ENCODE measurements at regions not wholly inside any gene's neighbourhood (a gene's known extent, or its start where the extent isn't known, plus 50 kb on each side); places are given as distances from the start of the nearest gene placed in this dataset.
"Not testable (repeated sequence)": the region's sequence is repeated elsewhere in the genome, so short reads cannot be mapped to it uniquely, and the experiment has no call there.

DNA sequence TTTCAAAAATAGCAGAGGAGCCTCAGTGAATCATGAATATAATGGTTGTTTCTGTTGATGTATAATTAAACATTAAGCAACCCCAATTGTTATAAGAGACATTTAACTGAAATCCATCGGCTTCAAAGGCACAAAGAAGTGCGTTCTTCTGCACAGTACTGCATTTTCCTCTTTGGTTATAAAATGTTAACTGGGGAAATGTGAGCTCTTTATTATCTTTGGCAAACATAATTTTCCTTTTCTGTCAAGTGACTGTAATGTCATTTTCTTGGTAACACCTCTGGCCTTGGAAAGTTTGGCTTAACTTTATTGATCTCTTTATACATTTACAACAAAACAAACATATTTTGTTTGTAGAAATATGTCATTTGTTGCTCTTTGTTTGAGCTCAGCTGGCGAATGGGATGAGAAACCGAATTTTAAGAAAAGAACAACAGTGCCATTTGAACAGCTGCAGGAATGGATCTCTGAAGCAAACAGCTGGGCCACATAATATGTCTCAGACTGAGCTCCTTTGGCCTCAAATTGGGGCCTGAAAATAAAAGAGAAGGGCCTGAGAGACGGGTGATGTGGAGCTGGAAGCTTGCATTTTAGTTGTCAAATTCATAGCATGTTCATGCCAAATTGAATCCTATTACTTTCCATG lies 427.0 kb upstream of the SPTLC3 start:
- no peak for DNase-seq (ENCODE audit: low spot score)

DNA sequence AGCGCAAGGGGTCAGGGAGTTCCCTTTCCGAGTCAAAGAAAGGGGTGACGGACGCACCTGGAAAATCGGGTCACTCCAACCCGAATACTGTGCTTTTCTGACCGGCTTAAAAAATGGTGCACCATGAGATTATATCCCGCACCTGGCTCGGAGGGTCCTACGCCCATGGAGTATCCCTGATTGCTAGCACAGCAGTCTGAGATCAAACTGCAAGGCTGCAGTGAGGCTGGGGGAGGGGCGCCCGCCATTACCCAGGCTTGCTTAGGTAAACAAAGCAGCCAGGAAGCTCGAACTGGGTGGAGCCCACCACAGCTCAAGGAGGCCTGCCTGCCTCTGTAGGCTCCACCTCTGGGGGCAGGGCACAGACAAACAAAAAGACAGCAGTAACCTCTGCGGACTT lies 426.1 kb upstream of the SPTLC3 start:
- not testable (repeated sequence) for DNase-seq (ENCODE audit: low spot score)

DNA sequence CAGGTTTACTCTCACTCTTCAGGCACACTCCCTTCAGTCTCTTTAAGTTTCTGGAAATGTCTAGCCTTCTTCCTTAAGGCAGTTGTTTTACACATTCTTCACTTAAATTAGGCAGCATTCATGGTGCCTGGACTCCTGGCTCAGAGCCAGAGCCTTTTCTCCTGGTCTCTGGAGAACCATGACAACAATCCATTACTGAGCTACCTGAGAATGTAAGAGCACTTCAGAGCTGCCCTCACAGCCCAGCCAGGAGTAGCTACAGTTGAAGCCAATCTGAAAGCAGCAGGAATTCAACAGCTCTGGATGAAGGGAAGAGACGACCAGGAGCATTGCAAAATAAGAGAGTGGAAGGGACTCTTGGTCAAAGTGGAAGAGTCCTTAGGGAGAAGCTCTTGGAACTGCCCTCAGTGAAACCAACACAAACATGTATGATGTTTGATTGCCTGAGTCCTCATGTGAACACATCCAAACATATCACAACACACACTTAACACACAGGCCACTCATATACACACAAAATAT lies 416.8 kb upstream of the SPTLC3 start:
- no peak for DNase-seq (ENCODE audit: low spot score)

DNA sequence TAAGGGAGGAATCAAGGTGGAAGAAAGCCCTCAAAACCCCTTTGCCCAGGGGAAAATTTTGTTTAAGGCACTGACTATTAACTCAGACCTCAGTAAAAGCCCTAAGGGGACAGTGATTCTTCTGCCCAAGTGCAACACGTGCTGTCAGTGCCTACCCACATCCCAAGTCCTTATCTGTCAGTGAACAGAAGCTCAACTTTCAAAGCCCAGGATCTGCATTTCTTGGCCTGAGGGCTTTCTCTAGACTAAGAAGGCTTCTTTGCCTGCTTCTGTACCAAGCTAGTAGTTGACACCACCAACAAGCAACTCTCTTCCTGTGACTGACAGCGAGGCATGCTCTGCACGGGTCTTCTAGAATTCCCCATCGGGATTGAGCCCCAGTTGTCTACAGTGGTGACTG lies 416.0 kb upstream of the SPTLC3 start:
- no peak for DNase-seq (ENCODE audit: low spot score)

DNA sequence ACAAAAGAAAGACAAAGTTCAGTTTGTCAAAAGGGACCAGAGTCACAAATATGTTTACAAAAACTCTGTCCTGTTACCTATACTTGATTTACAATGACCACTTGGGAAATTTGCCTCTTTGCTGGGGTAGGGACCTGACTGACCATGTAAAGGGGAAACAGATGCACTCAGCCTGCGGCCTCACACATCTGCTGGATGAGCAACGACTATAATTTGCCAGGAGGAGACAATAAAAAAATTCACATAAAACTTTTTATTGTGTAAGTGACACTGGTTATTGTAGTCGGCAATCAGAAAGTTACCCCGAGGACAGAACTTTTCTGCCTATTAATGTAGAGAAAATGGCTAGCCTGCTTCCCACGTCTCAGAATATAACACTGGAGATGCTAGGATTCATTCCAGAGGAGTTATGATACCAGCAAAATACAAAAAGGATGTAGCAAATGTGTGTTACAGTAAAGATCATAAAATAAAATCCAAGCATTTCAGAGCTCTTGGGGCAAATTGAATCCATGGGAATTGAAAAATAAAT lies 415.4 kb upstream of the SPTLC3 start:
- DNase-seq (ENCODE audit: low spot score), result no peak

DNA sequence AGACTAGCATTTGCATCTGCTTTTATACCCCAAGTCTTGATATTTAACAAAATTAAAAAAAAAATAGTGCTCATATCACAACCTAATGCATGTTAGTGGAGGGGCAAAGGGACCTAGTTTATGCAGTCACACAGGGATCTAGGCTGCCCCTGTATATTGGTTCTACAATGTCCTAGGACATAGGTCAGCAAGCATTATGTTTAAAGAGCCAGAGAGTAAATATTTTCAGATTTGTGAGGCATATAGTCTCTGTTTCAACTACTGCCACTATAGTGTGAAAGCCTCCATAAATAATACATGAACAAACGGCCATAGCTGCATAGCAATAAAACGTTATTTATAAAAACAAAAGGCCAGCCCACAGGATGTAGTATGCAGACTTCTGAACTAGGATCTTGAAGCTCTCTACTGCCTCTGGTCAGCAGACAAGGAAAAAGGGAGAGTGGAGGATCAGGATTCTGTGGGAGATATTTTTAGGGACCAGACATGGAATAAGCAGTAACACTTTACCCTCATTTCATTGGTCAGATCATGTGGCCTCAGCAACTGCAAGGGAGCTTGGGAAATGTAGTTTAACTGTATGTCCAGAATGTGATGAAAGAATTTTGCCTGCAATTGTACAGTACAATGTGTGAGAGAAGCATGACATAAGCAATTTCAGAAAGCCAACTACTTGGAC lies 414.2 kb upstream of the SPTLC3 start:
- DNase-seq (ENCODE audit: low spot score), result no peak

DNA sequence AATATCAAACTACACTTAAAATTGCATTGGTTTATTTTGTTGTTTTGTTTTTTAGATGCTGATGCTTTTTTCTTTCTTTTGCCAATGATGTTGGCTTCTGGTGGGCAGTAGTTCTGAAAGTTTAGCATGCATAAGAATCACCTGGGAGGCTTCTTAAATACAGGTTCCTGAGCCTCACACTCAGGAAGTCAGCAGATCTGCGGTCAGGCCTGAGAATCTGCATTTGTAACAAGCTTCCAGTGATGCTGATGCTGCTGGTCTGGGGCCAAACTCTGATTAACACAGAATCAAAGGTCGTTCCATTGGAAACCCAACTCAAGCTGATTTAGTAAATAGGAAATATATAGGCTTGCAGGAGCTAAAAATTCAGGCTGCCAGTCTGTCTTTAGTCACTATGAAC lies 412.9 kb upstream of the SPTLC3 start:
- no peak for DNase-seq (ENCODE audit: low spot score)

DNA sequence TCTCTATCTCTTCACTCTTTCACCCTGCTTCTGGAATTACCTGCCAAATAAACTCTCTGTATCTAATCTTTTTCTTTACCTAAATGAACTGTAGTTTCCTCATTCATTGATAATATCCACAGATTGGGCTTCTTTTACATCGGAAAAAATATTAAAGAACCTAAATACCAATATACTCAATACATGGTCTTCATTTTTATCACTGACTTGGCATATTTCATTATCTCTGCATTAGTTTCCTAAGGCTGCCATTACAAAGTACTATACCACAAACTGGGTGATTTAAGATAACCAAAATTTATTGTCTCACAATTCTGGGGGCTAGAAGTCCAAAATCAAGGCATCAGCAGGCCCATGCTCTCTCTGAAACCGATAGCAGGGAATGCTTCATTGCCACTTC lies 411.9 kb upstream of the SPTLC3 start:
- DNase-seq (ENCODE audit: low spot score), result no peak

DNA sequence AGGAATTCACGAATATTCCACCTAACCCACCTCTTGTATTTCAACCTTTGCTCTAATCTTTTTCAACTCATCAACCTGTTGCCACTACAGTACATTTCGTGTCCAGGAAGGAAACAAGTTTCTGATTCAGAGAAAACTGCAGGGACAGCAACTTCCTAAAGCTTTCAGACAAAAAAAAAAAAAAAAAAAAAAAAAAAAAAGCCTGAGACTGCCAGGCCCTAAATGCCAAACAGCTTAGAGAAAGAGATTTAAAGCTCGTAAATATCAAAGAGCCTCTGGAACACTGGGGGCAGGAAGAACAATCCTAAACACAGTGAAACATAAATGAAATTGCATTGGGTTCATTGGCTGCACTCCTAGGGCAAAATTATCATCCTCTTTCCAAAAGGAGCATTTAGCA lies 411.2 kb upstream of the SPTLC3 start:
- DNase-seq (ENCODE audit: low spot score), result no peak

DNA sequence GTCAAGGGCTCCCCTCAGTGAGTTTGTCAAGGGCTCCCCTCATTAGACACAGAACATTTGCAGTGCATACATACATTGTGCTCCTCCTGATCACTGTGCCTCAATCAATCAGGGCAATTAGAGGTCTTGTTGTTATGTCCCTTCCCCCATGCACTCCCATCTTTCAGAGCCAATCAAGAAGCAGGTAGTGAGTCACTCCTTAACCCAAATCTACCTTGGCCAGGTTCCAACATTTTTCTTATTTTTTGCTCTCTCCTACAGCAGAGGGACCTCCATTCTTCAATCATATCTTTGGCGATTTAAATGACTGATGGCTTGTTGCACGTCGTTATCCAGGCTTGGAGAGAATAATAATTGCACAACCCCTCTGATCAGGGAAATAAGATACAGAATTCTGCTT lies 409.9 kb upstream of the SPTLC3 start:
- DNase-seq (ENCODE audit: low spot score), result no peak

DNA sequence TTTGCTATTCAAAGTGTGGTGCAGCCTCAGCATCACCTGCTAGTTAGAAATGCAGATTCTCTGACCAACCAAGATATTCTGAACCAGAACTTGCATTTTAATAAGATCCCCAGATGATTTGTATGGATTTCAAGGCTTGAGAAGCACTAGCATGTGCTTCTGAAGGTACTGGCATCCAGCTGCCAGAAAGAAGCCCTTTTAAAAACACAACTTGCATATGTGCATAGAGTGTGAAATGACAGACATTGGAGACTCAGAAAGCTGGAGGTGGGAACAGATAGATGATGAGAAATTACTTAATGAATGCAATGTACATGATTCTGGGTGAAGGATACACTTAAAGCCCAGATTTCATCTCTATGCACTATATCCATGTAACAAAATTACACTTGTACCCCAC lies 409.3 kb upstream of the SPTLC3 start:
- DNase-seq (ENCODE audit: low spot score), result no peak

DNA sequence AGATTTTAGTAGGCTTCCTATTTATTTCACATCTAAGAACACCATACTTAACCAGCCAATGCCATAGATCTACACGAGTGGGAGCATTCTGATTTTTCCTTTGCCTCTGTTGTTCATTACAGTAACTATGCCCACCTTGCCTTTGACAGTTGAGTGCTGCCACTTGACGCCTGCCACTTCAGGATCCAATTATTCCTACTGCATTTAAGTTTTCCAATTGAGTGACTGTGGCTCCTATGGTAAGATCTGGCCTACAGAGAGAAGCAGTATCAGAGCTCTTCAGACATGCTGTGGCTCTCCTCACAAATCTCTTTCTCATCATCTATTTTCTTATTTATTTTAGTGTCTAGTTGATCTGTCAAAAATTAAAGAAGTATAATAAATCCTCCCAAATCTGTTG lies 403.0 kb upstream of the SPTLC3 start:
- no peak for DNase-seq (ENCODE audit: low spot score)

DNA sequence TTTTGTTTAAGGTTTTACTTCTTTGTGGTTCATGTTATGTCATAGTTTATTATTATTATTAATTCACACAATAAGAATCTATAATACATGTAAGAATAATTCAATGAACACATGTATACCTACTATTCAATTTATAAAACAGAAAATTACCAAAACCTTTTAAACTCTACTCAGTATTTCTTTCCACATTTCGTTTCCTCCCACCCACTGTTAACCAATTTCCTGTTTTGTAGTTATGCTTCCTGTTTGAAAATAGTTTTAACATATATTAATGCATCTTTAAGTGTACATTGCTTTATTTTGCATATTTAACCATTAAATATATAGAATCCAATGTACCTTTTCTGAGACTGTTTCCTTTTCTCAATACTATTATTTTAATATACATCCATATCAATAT lies 397.9 kb upstream of the SPTLC3 start:
- DNase-seq (ENCODE audit: low spot score), result no peak

DNA sequence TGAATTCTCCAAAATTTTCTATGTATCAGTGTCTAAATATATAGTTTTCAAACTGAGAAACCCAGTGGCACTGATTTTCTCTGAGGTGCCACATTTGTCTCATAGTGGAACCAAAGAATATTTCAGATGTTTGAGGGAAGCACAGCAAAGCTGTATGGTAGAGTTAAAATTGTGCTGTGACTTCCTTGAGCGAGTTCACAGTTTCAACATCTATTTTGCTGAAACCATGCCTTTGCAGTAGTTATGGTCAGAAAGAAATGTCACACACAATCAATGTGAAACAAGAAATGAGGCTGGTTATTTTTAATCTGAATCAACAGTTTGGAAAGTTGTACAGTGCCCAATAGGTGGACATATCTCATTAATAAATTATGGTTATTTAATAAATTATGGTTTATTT lies 394.0 kb upstream of the SPTLC3 start:
- DNase-seq (ENCODE audit: low spot score), result no peak

DNA sequence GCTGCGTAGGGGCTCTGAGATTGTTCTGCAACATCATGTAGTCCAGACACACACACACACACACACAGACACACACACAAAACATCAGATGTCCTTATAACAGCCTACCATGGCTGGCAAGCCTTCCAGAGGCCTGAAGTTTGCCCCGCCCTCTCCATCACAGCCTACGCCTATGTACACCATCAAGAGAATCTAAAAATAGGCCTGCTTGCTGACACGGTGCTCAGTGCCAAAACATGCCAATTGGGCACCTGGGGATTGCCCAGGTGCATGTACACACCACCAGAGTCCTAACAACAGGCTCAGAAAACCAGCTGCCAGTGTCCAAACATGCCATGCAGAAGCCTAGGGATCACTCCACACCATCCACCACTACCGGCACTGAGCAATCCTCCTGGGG lies 391.7 kb upstream of the SPTLC3 start:
- no peak for DNase-seq (ENCODE audit: low spot score)

DNA sequence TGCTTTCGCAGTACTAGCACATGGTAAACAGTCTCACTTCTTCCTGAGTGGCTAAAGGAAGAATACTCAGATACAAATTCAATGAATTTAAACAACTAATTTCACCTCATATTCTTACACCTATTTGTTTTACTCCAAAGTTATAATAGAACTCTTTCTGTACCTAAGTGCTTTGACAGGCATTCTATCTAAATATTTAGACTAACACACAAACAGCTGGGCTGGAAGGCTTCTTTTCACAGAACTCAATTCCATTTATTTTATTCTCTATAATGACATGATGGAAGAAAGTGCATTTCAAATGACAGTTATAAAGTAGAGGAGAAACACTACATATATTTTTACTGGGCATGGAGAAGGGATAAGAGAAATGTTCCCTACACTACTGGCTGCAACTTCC lies 384.9 kb upstream of the SPTLC3 start:
- no peak for DNase-seq (ENCODE audit: low spot score)

DNA sequence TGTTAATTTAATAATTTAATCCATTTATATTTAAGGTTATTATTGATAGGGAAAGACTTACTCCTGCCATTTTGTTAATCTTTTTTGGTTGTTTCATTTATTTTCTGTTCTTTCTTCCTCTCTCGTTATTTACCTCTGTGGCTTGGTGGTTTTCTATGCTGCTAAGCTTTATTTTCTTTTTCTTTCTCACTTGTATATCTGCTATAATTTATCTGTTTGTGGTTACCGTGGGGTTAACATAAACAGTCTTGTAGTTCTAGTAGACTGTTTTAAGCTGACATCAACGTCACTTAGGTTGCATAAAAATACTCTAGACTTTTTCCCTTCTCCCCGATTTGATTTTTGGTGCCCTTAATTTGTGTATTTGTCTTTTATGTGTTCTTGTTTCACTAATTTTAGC lies 381.3 kb upstream of the SPTLC3 start:
- DNase-seq (ENCODE audit: low spot score), result no peak

DNA sequence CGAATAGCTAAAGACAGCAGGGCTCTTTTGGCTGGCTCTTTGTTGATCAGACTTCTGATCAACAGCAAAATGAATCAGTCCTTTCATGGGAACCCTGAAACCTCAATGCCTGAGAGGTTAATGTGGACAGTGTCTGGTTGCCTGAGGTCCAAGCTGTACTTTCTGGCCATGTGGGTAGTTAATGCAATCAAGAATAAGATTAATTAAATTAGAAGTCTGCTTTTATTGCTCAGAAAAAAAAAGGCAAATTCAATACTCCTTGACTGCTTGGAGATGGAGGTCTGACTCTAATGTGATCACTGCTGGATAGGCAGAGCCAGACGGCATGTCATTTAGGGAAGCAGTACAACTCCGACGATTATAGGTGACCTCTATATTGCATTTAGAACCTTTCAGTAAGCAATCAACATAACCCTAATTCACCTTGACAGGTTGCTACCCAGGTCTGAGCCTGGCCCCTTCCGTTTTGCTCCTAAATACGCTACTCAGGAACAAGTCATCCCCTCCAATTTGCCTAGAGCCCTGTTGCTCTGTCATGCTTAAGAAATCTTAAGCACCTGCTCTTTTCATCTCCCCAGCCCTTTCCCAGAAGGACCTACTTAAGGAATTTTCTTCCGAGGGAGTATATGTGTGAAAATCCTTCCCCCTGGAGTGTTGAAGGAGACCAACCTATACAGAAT lies 370.0 kb upstream of the SPTLC3 start:
- no peak for DNase-seq (ENCODE audit: low spot score)

DNA sequence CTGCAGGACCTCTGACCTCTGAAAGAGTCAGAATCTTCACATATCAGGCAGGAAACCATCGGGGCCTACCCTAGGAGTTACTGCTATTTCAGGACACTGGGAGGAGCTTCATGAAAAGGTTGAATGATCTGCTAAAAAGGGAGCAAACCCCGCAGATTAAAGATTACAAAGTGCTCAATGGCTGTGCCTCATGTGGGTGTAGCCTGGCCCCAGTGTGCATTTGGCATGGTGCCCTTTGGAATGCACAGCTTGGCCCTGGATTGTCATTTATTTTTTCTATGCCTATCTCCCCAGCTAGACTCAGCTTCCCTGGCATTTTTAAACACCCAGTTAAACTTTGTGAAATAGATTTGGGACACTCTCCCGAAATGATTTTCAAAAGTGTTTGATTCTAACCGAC lies 368.5 kb upstream of the SPTLC3 start:
- DNase-seq (ENCODE audit: low spot score), result no peak

DNA sequence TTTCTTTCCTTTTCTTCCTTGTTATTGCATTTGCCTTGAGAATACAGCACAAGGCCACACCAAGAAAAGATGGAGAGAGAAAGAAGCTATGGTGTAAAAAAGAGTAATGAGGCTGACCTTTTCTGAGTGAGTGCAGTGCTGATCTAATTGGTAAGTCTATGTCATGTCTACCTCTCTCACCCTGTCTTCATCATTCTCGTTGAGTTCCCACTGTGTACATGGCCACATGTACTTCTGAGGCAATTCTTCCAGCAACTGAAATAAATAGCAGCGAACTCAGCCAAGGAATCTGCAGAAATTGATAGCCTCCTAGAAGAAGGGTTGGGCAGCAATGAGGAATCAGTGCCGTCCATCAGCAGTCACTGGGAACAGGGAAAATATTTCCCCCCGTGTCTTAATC lies 367.2 kb upstream of the SPTLC3 start:
- no peak for DNase-seq (ENCODE audit: low spot score)

DNA sequence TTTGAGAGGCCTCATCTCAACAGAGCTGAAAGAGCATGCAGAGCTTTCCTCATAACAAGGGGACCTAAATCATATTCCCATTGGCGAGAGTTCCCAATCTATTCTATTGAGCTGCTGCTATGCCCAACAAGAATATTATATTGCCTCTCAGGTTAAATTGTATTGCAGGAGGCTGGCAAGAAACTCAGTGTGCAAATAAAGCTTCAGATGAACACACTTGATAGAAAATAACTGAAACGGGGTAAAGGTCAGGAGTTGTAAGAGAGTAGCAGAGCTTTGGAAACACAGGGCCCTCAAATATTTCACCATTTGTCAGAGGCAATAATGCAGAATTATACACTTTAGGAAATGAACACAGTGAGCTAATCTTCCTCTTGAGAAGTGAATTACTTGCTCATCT lies 364.3 kb upstream of the SPTLC3 start:
- DNase-seq (ENCODE audit: low spot score), result no peak

DNA sequence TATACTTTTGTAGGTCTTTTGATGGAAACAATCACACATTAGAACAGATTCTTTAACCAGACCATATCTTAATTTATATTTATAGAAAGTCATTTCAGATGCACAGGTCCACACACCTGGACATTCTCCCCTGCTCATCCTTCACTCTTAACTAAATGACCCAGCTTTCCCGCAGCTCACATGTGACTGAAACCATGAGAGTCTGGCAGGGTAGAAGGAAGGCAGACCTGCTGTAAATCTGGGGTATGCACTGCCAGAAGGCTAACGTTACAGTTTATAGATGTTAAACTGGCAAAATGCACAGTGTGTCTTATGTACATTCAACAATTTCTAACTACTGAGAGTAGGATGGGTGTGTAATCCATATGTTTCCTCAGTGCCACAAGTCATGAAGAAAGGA lies 359.5 kb upstream of the SPTLC3 start:
- DNase-seq (ENCODE audit: low spot score), result no peak

DNA sequence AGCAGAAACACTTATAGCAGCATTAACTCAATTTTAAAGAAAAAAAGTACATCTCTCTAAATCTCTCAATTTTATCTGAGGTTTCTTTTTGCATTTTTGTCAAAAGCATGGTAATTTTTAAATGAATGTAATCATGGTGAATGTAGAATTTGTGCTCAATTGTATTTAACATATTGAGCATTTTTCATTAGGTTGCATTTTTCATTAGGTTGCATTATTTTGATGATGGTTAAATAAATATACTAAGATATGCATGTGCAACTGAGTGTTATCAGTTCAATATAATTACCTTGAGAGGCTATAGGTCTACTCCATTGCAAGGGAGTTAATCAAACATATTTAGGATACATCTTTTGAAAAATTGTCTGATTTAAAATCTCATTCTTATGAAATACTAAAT lies 355.1 kb upstream of the SPTLC3 start:
- no peak for DNase-seq (ENCODE audit: low spot score)

Measured in LoVo (cell line).